ENCODE measurements at regions not wholly inside any gene's neighbourhood (a gene's known extent, or its start where the extent isn't known, plus 50 kb on each side); places are given as distances from the start of the nearest gene placed in this dataset.
"Not testable (repeated sequence)": the region's sequence is repeated elsewhere in the genome, so short reads cannot be mapped to it uniquely, and the experiment has no call there.

DNA sequence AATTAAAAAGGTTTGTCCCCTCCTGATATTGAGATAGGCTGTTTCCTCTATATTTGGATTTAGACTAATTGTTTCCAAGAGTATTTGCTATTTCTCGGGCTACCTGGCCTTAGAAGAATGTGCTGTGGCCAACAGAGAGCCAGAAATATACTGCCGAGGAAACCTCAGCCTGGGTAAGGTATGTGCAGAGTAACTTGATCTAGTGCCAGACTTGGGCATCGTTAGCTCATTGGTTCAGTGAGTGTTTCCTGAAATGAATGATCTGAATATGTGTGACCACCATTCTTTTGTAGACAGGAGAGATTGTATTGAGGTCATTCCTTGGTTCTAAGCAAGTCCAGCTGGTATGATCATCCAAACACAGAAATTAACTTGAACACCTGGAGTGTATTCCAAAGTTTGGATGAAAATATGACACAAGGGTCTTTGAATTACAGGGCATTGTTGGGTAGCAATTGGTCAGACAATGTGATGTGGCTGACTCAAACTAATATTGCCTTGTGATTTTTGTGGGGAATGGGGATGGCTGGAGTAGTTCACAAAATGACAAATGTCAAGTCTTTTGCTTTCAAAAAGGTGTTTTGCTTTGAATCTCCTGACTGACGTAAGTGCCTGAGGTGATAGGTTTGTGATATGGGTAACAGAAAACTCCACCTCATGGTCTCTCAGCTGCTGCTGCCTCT lies 100.2 kb upstream of the CXCL13 start:
- Histone ChIP-seq H3K9ac (ENCODE audit: insufficient read depth in 1 of 2, low read length in 2 of 2) (no peak overlapping the region), H3K36me3 (ENCODE audit: control insufficient read depth in 4 of 4, insufficient read depth in 4 of 4, low read length in 4 of 4) (no peaks in the 10 kb centered on the region), H3K27me3 (ENCODE audit: control insufficient read depth in 3 of 3, insufficient read depth in 3 of 3, low read length in 2 of 3) (no peaks in the 10 kb centered on the region), H3K4me3 (no peak overlapping the region), H3K9me3 (ENCODE audit: control insufficient read depth in 4 of 4, insufficient read depth in 3 of 4, low read length in 3 of 4) (no peaks in the 10 kb centered on the region), H3K4me1 (ENCODE audit: control insufficient read depth in 5 of 5, insufficient read depth in 5 of 5, low read length in 5 of 5) (peaks cover 0 to 2% (median 0%) of the 10 kb centered on the region in 5 donors), H3K27ac (ENCODE audit: low read depth in 1 of 2, low read length in 1 of 2) (no peak overlapping the region)
- no peak for ATAC-seq (ENCODE audit: insufficient read depth, low FRiP score)
- WGBS, 2 donors: 76 to 85% methylated on average over 4 of the region's 4 CpGs
- TF ChIP-seq, protein P1, sequence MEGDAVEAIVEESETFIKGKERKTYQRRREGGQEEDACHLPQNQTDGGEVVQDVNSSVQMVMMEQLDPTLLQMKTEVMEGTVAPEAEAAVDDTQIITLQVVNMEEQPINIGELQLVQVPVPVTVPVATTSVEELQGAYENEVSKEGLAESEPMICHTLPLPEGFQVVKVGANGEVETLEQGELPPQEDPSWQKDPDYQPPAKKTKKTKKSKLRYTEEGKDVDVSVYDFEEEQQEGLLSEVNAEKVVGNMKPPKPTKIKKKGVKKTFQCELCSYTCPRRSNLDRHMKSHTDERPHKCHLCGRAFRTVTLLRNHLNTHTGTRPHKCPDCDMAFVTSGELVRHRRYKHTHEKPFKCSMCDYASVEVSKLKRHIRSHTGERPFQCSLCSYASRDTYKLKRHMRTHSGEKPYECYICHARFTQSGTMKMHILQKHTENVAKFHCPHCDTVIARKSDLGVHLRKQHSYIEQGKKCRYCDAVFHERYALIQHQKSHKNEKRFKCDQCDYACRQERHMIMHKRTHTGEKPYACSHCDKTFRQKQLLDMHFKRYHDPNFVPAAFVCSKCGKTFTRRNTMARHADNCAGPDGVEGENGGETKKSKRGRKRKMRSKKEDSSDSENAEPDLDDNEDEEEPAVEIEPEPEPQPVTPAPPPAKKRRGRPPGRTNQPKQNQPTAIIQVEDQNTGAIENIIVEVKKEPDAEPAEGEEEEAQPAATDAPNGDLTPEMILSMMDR (IDR thresholded peaks at IDR 0.05; ENCODE audit: control extremely low read depth, extremely low read depth): no peak
- no peak for DNase-seq

GRCh38 chr4:77505958-77506319 lies 99.7 kb upstream of the CXCL13 start:
- WGBS, 2 donors: 88 to 91% methylated on average over 2 of the region's 2 CpGs
- Histone ChIP-seq H3K4me1 (ENCODE audit: control insufficient read depth in 5 of 5, insufficient read depth in 5 of 5, low read length in 5 of 5) (peaks cover 0 to 2% (median 0%) of the 10 kb centered on the region in 5 donors), H3K4me3 (no peak overlapping the region)

DNA sequence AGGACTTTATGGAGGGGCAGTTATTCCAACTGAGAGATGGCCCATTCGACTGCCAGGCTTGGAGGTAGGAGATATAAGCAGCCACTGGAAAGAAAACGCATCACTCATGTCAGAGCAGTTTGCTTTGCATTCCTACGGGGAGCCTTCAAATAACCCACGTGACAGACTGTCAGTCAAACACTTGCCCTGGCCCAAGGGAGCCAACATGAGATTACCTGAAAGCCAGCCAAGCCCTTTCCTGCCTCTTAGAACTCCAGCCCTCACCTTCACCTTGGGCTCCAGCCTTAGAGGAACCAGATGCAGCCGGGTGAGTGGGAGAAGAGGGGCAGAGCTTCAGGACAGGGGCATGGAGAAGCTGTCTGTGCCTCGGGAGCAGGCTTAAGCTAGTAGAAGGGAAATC lies 95.3 kb upstream of the CXCL13 start:
- no peak overlapping the region for H3K4me3 ChIP-seq
- no peaks in the 10 kb centered on the region for H3K9me3 ChIP-seq (ENCODE audit: control insufficient read depth in 4 of 4, insufficient read depth in 3 of 4, low read length in 3 of 4)
- DNase-seq (no peak), ATAC-seq (ENCODE audit: insufficient read depth, low FRiP score) (no peak)
- TF ChIP-seq, protein P1 (IDR thresholded peaks at IDR 0.05; ENCODE audit: control extremely low read depth, extremely low read depth): no peak
- WGBS, 2 donors: 54 to 72% methylated on average over 6 of the region's 6 CpGs
- no peak overlapping the region for H3K27ac ChIP-seq (ENCODE audit: low read depth in 1 of 2, low read length in 1 of 2)
- no peak overlapping the region for H3K9ac ChIP-seq (ENCODE audit: insufficient read depth in 1 of 2, low read length in 2 of 2)
- H3K4me1 ChIP-seq (ENCODE audit: control insufficient read depth in 5 of 5, insufficient read depth in 5 of 5, low read length in 5 of 5): peaks cover 0 to 2% (median 0%) of the 10 kb centered on the region in 5 donors
- H3K27me3 ChIP-seq (ENCODE audit: control insufficient read depth in 3 of 3, insufficient read depth in 3 of 3, low read length in 2 of 3): no peaks in the 10 kb centered on the region
- no peaks in the 10 kb centered on the region for H3K36me3 ChIP-seq (ENCODE audit: control insufficient read depth in 4 of 4, insufficient read depth in 4 of 4, low read length in 4 of 4)

More at GRCh38 chr4:77505958-77506319, 99.7 kb upstream of the CXCL13 start:
- Histone ChIP-seq H3K9me3 (ENCODE audit: control insufficient read depth in 4 of 4, insufficient read depth in 3 of 4, low read length in 3 of 4) (no peaks in the 10 kb centered on the region), H3K27ac (ENCODE audit: low read depth in 1 of 2, low read length in 1 of 2) (no peak overlapping the region), H3K9ac (ENCODE audit: insufficient read depth in 1 of 2, low read length in 2 of 2) (no peak overlapping the region), H3K27me3 (ENCODE audit: control insufficient read depth in 3 of 3, insufficient read depth in 3 of 3, low read length in 2 of 3) (no peaks in the 10 kb centered on the region), H3K36me3 (ENCODE audit: control insufficient read depth in 4 of 4, insufficient read depth in 4 of 4, low read length in 4 of 4) (no peaks in the 10 kb centered on the region)
- ATAC-seq (ENCODE audit: insufficient read depth, low FRiP score) (no peak), DNase-seq (no peak)
- TF ChIP-seq, protein P1 (IDR thresholded peaks at IDR 0.05; ENCODE audit: control extremely low read depth, extremely low read depth): no peak

GRCh38 chr4:77525538-77525937 lies 80.1 kb upstream of the CXCL13 start:
- no peak overlapping the region for H3K9ac ChIP-seq (ENCODE audit: insufficient read depth in 1 of 2, low read length in 2 of 2)
- H3K4me1 ChIP-seq (ENCODE audit: control insufficient read depth in 5 of 5, insufficient read depth in 5 of 5, low read length in 5 of 5): no peaks in the 10 kb centered on the region
- DNase-seq (peak in 1 of 3 donors; percentile 19), ATAC-seq (ENCODE audit: insufficient read depth, low FRiP score) (no peak)
- TF ChIP-seq, protein P1 (IDR thresholded peaks at IDR 0.05; ENCODE audit: control extremely low read depth, extremely low read depth): no peak
- H3K9me3 ChIP-seq (ENCODE audit: control insufficient read depth in 4 of 4, insufficient read depth in 3 of 4, low read length in 3 of 4): peaks cover 0 to 3% (median 0%) of the 10 kb centered on the region in 4 donors
- H3K27ac ChIP-seq (ENCODE audit: low read depth in 1 of 2, low read length in 1 of 2): no peak overlapping the region
- H3K36me3 ChIP-seq (ENCODE audit: control insufficient read depth in 4 of 4, insufficient read depth in 4 of 4, low read length in 4 of 4): no peaks in the 10 kb centered on the region
- 79 to 86% methylated on average over 1 of the region's 1 CpG for WGBS, 2 donors
- no peaks in the 10 kb centered on the region for H3K27me3 ChIP-seq (ENCODE audit: control insufficient read depth in 3 of 3, insufficient read depth in 3 of 3, low read length in 2 of 3)
- no peak overlapping the region for H3K4me3 ChIP-seq

DNA sequence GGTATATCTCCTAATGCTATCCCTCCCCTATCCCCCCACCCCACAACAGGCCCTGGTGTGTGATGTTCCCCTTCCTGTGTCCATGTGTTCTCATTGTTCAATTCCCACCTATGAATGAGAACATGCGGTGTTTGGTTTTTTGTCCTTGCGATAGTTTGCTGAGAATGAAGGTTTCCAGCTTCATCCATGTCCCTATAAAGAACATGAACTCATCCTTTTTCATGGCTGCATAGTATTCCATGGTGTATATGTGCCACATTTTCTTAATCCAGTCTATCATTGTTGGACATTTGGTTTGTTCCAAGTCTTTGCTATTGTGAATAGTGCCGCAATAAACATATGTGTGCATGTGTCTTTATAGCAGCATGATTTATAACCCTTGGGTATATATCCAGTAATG lies 77.7 kb upstream of the CXCL13 start:
- 80 to 88% methylated on average over 3 of the region's 3 CpGs for WGBS, 2 donors
- not testable (repeated sequence) for H3K4me1 ChIP-seq (ENCODE audit: control insufficient read depth in 5 of 5, insufficient read depth in 5 of 5, low read length in 5 of 5); H3K36me3 ChIP-seq (ENCODE audit: control insufficient read depth in 4 of 4, insufficient read depth in 4 of 4, low read length in 4 of 4); H3K4me3 ChIP-seq; H3K27me3 ChIP-seq (ENCODE audit: control insufficient read depth in 3 of 3, insufficient read depth in 3 of 3, low read length in 2 of 3); H3K9ac ChIP-seq (ENCODE audit: insufficient read depth in 1 of 2, low read length in 2 of 2); H3K27ac ChIP-seq (ENCODE audit: low read depth in 1 of 2, low read length in 1 of 2); H3K9me3 ChIP-seq (ENCODE audit: control insufficient read depth in 4 of 4, insufficient read depth in 3 of 4, low read length in 3 of 4); ATAC-seq (ENCODE audit: insufficient read depth, low FRiP score); DNase-seq
